ENCODE measurements at regions not wholly inside any gene's neighbourhood (a gene's known extent, or its start where the extent isn't known, plus 50 kb on each side); places are given as distances from the start of the nearest gene placed in this dataset.
A peak's percentile ranks its signal among the peaks of the same experiment; 100 is the strongest.
"Not testable (repeated sequence)": the region's sequence is repeated elsewhere in the genome, so short reads cannot be mapped to it uniquely, and the experiment has no call there.

GRCh38 chrX:10469-11458, 270.4 kb upstream of the PLCXD1 start:
- not testable (repeated sequence) for H3K9me3 ChIP-seq (ENCODE audit: control insufficient read depth in 3 of 3, low read length in 3 of 3); H3K27me3 ChIP-seq (ENCODE audit: control insufficient read depth in 3 of 3, insufficient read depth in 3 of 3, low read length in 3 of 3); H3K9ac ChIP-seq (ENCODE audit: low read depth in 1 of 3, low read length in 3 of 3); H3K4me3 ChIP-seq (ENCODE audit: low read length in 3 of 3); H3K36me3 ChIP-seq (ENCODE audit: control insufficient read depth in 3 of 3, insufficient read depth in 3 of 3, low read length in 3 of 3); H3K4me1 ChIP-seq (ENCODE audit: control insufficient read depth in 3 of 3, insufficient read depth in 3 of 3, low read length in 3 of 3); H3K27ac ChIP-seq (ENCODE audit: low read depth, low read length)

- H3K36me3 ChIP-seq (ENCODE audit: control insufficient read depth in 3 of 3, insufficient read depth in 3 of 3, low read length in 3 of 3); H3K4me3 ChIP-seq (ENCODE audit: low read length in 3 of 3); H3K9ac ChIP-seq (ENCODE audit: low read depth in 1 of 3, low read length in 3 of 3); H3K4me1 ChIP-seq (ENCODE audit: control insufficient read depth in 3 of 3, insufficient read depth in 3 of 3, low read length in 3 of 3); H3K9me3 ChIP-seq (ENCODE audit: control insufficient read depth in 3 of 3, low read length in 3 of 3); H3K27ac ChIP-seq (ENCODE audit: low read depth, low read length); H3K27me3 ChIP-seq (ENCODE audit: control insufficient read depth in 3 of 3, insufficient read depth in 3 of 3, low read length in 3 of 3): not testable (repeated sequence)
Measured at GRCh38 chrX:13821-14443, 267.2 kb upstream of the PLCXD1 start.

- not testable (repeated sequence) for H3K27me3 ChIP-seq (ENCODE audit: control insufficient read depth in 3 of 3, insufficient read depth in 3 of 3, low read length in 3 of 3); H3K9me3 ChIP-seq (ENCODE audit: control insufficient read depth in 3 of 3, low read length in 3 of 3); H3K4me3 ChIP-seq (ENCODE audit: low read length in 3 of 3); H3K4me1 ChIP-seq (ENCODE audit: control insufficient read depth in 3 of 3, insufficient read depth in 3 of 3, low read length in 3 of 3); H3K27ac ChIP-seq (ENCODE audit: low read depth, low read length); H3K36me3 ChIP-seq (ENCODE audit: control insufficient read depth in 3 of 3, insufficient read depth in 3 of 3, low read length in 3 of 3); H3K9ac ChIP-seq (ENCODE audit: low read depth in 1 of 3, low read length in 3 of 3)
Measured at GRCh38 chrX:14452-14851, 266.7 kb upstream of the PLCXD1 start.

- H3K4me1 ChIP-seq (ENCODE audit: control insufficient read depth in 3 of 3, insufficient read depth in 3 of 3, low read length in 3 of 3); H3K27me3 ChIP-seq (ENCODE audit: control insufficient read depth in 3 of 3, insufficient read depth in 3 of 3, low read length in 3 of 3): not testable (repeated sequence)
Measured at GRCh38 chrX:18768-19454, 262.3 kb upstream of the PLCXD1 start.

GRCh38 chrX:19455-19827, 261.7 kb upstream of the PLCXD1 start:
- not testable (repeated sequence) for H3K4me1 ChIP-seq (ENCODE audit: control insufficient read depth in 3 of 3, insufficient read depth in 3 of 3, low read length in 3 of 3); H3K27ac ChIP-seq (ENCODE audit: low read depth, low read length); H3K27me3 ChIP-seq (ENCODE audit: control insufficient read depth in 3 of 3, insufficient read depth in 3 of 3, low read length in 3 of 3); H3K36me3 ChIP-seq (ENCODE audit: control insufficient read depth in 3 of 3, insufficient read depth in 3 of 3, low read length in 3 of 3); H3K4me3 ChIP-seq (ENCODE audit: low read length in 3 of 3); H3K9me3 ChIP-seq (ENCODE audit: control insufficient read depth in 3 of 3, low read length in 3 of 3); H3K9ac ChIP-seq (ENCODE audit: low read depth in 1 of 3, low read length in 3 of 3)

More at GRCh38 chrX:18768-19454, 262.3 kb upstream of the PLCXD1 start:
- not testable (repeated sequence) for H3K36me3 ChIP-seq (ENCODE audit: control insufficient read depth in 3 of 3, insufficient read depth in 3 of 3, low read length in 3 of 3); H3K9me3 ChIP-seq (ENCODE audit: control insufficient read depth in 3 of 3, low read length in 3 of 3); H3K27ac ChIP-seq (ENCODE audit: low read depth, low read length); H3K9ac ChIP-seq (ENCODE audit: low read depth in 1 of 3, low read length in 3 of 3); H3K4me3 ChIP-seq (ENCODE audit: low read length in 3 of 3)

- Histone ChIP-seq H3K9ac (ENCODE audit: low read depth in 1 of 3, low read length in 3 of 3) (no peak overlapping the region), H3K27ac (ENCODE audit: low read depth, low read length) (no peak overlapping the region), H3K27me3 (ENCODE audit: control insufficient read depth in 3 of 3, insufficient read depth in 3 of 3, low read length in 3 of 3) (no peaks in the 10 kb centered on the region), H3K36me3 (ENCODE audit: control insufficient read depth in 3 of 3, insufficient read depth in 3 of 3, low read length in 3 of 3) (no peaks in the 10 kb centered on the region), H3K9me3 (ENCODE audit: control insufficient read depth in 3 of 3, low read length in 3 of 3) (no peaks in the 10 kb centered on the region), H3K4me3 (ENCODE audit: low read length in 3 of 3) (peak overlapping the region in 1 of 3 donors; percentile 23), H3K4me1 (ENCODE audit: control insufficient read depth in 3 of 3, insufficient read depth in 3 of 3, low read length in 3 of 3) (no peaks in the 10 kb centered on the region)
Measured at GRCh38 chrX:19912-20571, 261.1 kb upstream of the PLCXD1 start.

GRCh38 chrX:24139-24538, 257.0 kb upstream of the PLCXD1 start:
- not testable (repeated sequence) for H3K4me1 ChIP-seq (ENCODE audit: control insufficient read depth in 3 of 3, insufficient read depth in 3 of 3, low read length in 3 of 3); H3K27ac ChIP-seq (ENCODE audit: low read depth, low read length); H3K4me3 ChIP-seq (ENCODE audit: low read length in 3 of 3); H3K9me3 ChIP-seq (ENCODE audit: control insufficient read depth in 3 of 3, low read length in 3 of 3); H3K27me3 ChIP-seq (ENCODE audit: control insufficient read depth in 3 of 3, insufficient read depth in 3 of 3, low read length in 3 of 3); H3K36me3 ChIP-seq (ENCODE audit: control insufficient read depth in 3 of 3, insufficient read depth in 3 of 3, low read length in 3 of 3); H3K9ac ChIP-seq (ENCODE audit: low read depth in 1 of 3, low read length in 3 of 3)

Measured in skeletal muscle tissue (tissue), 3 donors.